Islet of Langerhans (tissue), 1 donor: ENCODE measurements at regions not wholly inside any gene's neighbourhood (a gene's known extent, or its start where the extent isn't known, plus 50 kb on each side); places are given as distances from the start of the nearest gene placed in this dataset.
"Not testable (repeated sequence)": the region's sequence is repeated elsewhere in the genome, so short reads cannot be mapped to it uniquely, and the experiment has no call there.

Source experiments
- FAIRE-seq: peaks from one replicate; lab custom pipeline; 2011; peaks lifted over from hg19 to GRCh38; lab: Jason Lieb, UNC

DNA sequence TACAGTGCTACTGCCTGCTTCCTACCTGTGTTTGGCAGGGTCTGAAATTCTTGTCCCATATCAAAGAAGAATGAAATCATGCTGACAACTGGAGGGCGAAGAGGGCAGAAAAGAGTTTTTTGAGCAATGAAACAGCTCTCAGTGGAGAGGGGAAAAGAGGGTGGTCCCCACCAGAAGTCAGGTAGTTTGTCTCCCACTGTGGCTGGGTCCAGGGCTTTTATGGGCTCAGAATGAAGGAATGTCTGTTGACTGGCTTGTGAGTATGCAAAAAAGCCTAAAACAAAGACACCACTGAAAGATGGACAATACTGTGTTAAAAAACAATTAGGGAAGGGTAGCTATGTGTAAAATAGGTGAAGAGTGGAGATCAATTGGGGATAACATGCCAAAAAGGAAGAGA lies 115.0 kb downstream of the ADAM29 start:
- FAIRE-seq: no peak

DNA sequence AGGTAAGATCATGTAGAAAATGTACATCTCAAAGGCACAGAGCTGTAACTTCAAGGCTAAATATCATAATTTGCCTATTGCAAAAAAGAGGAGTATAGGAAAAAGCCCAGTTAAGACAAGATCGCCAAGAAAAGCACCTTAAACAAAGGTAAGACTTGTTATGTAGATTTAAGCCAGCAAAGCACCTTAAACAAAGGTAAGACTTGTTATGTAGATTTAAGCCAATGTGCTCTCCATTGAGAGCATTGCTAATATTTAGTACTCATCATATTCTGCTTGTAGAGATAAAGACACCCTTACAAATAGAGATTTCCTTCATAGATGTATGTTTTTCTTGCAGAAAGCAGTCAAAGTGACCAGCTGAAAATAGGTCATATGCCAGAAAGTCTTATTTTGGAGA lies 115.8 kb downstream of the ADAM29 start:
- no peak for FAIRE-seq

DNA sequence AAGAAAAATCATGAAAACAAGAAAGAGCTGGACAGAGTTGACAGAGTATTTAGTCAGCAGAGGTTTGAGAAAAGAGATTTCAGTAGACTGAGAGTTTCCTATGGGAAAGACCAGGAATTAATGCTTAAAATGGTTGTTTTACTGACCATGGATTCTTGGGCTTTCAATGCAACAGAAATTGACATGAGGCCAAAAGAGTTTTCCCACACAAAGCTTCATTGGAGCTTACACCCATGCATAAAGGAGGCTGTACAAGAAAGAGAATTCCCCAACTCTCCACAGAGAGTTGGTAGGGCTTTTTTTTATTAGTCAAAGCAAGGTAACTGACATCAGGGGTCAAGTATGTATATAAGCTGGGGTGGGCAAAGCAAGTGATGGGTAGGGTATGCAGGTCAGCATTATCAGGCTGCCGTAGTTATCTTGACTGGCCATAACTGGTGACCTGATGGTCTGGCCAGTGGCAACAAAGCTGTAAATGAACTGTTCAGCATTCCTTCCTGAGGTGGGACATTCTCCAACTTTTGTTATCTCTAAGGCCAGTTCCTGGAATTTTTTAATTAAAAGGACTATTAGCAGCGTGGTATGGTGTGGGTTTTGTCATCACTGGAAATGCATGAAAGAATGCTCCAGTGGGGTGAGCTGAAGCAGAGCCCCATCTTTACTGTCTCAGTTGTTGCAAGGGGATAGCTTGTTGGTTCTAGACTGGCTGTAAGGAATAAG lies 117.0 kb downstream of the ADAM29 start:
- FAIRE-seq: no peak

DNA sequence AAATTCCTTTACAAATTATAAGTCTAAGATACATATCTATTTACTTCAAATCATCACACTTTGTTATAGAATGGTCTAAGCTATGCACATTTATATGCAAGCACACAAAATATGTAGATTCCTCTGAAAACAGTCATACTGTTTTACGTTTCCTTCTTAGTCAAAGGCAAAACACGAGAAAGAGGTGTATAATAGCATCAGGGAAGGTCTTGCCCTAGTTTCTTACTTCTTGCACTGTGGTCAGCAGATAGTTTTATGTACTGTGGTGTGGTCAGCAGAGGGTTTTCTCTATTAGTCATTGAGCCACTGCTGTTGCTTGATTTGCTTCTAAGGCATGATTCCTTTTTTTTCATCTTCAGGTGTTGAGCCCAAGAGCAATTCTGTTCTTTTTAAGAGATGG lies 117.7 kb downstream of the ADAM29 start:
- FAIRE-seq: no peak

DNA sequence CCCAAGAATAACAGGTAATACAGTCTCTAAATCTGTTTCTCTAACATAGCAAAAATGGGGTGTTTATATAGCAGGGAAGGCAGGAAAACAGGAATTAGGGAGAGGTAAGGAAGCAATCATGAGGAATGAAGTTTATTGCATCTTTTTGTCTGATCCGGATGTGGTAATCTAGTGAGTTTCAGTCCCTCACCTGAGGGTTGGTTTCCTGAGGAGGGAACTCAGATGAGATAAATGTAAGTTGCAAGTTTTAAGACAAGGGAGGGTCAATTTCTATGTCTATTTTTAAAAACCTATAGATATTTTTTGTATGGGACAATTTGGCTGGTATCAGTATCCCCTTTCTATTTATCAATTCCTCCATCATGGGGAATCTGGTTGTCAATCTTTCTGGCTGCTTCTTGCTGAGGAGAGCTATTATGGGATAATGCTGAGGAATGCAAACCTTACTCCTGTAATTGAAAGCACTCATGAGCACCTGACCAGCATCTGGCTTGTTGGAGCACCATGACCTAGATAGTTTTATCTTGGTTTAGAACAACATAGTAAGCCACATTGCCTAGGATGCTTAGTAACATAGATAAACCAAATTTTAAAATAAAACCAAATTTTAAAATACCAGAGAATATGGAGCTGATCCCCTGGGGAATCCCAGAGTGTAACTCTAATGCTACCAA lies 130.1 kb downstream of the ADAM29 start:
- FAIRE-seq: no peak

DNA sequence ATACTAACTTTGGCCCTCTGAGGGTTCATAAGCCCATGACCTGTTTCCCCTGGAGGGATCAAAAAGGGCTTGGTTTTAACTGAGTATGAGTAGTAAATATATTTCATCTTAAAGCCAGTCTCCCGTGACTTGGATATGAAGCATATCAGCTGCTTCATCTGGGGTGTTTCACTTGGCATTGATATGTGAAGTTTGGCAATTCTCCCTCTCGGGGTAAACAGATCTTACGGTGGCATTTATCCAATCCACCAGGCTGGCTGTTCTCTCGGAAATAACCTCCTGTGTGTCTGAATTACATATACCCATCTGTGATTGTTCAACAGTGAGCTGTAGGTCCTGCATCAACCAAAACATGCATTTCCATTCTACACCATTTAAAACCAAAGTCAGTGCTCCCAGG lies 130.7 kb downstream of the ADAM29 start:
- no peak for FAIRE-seq

DNA sequence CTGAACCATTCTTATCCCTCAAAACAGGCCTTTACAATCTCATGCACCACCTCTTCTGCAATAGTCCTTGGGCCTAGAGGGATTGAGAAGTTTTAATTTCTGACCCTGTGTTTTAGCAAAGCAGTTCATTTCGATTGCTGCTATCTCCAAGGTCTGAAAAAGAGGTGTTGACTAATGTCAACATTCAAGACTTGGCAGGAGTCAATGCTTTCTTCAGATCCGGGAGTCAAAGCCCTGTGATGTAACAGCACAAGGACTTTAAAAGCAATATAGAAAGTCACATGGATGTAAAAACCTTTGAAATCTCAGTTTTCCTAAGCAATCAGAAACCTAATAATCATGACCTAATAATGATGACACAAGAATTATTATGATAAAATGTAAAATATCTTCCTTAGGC lies 133.8 kb downstream of the ADAM29 start:
- no peak for FAIRE-seq

DNA sequence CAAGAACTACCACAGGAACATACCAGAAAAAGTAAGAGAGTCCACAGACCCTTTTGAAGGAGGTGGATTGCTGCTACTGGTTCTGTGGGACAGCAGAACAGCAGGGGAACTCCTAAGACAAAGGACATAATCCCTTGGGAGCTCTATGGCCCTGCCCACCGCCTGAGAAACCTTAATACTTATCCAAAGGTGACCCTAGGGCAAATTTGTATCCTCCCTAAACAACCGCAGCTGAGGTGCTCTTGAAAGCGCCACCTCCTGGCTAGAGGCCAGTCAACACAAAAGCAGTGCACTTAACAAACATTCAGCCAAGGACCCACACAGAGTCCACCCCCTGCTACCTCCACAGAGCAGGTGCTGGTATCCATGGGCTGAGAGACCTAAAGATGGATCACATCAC lies 136.8 kb downstream of the ADAM29 start:
- FAIRE-seq: no peak

DNA sequence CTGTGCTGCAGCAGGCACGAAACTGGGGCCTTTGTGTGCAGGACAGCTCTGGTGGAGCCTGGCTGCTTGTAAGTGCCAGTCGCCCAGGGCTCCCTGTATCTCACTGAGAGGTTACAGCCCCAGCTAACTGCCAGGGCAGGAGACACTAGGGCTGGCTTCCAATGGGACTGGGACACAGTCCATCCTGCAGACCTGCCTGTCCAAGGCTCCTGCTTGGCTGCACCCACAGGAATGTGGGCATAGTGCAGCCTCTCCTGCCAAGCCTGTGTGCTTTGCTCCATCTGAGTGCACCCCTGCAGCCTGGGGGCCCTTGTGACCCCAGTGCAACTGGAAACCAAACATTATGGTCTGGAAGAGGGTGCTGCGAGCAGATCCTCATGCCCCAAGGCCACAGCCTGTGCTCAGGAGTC lies 144.0 kb downstream of the ADAM29 start:
- no peak for FAIRE-seq

DNA sequence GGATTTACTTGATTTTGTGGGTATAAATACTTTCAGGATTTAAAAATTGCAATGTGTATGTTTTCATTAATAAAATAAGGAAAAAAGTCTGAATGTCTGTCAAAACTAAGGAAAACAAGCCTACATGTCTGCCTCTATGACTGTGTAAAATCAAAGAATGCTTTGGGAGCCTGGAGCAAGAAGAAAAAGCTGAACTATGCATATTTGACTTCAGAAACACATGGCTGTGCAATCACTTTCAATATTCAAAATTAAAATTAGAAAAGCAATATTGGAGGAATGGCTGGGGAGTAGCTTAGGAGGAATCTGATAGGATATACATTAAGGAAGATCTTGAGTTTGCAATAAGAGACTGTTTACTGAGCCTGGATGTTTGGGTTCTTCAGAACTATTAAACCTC lies 147.1 kb downstream of the ADAM29 start:
- FAIRE-seq: no peak

DNA sequence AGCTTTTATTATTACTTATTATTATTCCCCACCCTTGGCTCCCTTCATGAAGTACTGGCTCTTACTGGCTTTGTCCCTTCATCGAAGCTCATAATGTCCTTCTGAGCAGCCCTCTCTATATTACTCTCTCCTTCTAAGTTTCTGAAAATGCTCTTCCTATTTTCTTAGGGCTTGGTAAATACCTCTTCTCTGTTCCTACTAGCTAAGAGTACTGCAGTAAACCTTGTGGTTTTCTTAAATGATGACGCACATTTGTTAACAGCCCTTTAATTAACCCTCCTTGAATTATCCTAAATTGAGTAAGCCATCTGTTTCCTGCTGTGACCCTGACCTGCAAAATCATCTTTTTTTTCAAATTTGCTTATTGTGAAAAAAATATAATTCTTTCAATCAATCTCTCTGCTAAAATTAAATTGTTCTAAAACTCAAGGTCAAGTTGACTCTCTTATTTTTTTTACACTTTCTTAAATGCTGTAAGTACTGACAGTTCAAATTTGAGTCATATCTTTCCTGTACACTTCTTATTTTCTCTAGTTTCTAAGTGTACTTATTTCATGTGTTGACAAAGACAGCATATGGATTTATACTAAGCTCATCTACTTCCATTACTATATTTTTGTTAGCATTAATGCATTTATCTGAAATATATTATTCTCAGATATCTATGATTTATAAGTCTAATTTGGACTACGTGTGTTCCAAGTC lies 148.9 kb downstream of the ADAM29 start:
- no peak for FAIRE-seq

DNA sequence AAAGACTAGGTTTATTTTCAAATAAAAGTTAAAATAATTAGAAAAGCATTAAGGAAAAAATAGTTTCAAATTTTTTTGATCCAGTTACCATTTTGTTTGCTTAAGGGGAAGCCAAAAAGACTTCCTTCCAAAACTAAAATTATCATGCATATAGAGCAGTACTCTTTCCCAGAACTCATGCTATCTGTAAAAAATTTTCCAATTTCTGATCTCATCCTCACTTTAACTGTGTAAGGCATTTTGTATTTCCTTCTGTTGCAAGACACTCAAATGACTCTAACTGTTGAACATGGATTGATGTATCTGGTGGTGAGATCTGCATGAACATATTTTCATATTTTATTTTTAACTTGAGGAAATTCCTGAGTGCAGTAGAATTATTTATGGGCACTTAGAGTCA lies 150.1 kb downstream of the ADAM29 start:
- no peak for FAIRE-seq

DNA sequence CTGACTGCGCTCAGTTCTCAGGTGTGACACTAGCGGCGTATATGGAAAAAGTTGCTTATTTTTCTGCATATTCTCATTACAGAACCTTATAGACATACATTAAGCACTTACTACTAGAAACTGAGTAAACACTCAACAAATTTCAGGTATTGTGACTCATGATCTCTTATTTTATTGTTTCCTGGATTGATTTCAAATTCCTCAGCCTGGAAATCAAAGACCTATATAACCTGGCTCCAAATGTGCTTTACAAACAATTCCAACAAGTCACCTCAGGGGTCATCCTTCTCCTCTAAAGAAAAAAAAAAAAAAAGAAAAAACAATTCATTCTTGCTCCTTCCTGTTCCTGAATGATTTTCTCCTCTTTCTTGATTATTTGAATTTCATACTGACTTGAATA lies 152.3 kb downstream of the ADAM29 start:
- no peak for FAIRE-seq

DNA sequence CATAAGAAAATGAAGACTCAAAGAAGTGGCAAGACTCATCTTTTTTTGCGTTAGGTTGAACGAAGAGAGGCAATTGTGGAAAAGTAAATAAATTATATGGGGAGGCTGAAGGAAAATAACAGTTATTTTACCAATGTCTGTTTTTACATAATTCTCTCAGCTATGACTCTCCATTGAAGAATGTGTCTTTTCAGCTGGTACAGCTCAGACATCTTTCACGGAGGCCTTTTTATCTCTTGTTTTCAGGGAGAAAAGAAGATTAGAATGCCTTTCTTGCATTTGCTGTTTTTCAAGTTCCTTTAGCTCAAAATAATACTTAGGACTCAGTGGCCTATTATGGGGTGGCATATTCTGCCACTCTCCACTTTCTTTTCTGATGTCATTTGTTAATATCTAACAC lies 153.0 kb downstream of the ADAM29 start:
- no peak for FAIRE-seq

DNA sequence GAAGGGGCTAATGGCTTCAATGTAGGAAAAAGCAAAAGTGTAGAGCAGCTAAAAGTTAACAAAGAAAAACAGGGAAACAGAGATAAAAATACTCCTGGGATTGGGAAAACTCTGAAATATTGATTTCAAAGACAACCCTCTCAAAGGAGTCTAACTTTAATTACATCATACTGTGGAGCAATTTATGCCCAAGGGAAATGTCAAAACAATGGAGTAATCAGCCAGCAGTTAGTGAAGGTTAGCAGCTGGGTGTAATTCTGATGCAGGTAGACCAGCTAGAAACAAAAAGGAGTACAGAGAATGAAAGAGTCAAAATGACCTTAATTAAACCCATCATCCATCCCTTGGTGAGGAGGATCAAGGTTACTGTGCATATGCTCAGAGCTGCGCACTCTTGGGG lies 169.0 kb downstream of the ADAM29 start:
- FAIRE-seq: no peak

DNA sequence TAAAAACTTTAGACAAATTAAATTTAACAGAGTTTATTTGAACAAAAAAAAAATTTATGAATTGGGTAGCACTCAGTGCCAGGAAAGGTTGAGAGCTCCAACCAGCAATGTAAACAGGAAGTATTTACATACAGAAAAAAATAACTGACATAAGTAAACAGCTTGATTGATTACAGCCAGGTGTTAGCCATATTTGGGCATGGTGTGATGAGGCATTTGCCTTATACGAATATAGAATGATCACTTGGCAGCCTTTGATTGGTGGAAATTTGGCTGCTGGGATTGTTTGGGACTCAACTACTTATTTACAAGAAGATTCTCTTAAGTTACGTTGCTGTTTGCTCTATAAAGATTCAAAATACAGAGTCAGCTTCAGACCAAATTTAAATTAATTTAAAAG lies 172.0 kb downstream of the ADAM29 start:
- no peak for FAIRE-seq

DNA sequence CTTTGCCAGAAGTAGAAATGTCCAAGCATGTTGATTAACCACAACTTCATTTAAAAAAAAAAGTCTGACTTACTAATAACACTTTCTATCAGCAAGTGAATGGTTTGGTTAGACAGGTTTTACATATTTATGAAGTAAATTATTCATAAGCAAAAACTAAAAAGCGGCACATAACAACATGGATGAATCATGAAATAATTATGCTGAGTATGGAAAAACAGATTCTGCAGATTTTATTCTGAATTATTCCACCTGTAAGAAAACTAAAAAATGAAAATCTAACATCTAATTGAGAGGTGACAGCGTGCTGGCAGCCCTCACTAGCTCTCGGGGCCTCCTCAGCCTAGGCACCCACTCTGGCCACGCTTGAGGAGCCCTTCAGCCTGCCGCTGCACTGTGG lies 173.5 kb downstream of the ADAM29 start:
- no peak for FAIRE-seq

DNA sequence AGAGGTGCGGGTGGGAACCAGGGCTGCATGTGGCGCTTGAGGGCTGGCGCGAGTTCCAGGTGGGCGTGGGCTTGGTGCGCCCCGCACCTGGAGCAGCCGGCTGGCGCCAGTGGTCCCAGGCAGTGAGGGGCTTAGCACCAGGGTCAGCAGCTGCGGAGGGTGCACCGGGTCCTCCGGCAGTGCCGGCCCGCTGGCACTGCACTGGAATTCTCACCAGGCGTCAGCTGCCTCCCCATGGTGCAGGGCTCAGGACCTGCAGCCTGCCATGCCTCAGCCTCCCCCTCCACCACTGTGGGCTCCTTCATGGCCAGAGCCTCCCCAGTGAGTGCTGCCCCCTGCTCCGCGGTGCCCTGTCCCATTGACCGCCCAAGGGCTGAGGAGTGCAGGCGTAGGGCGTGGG lies 174.0 kb downstream of the ADAM29 start:
- no peak for FAIRE-seq

DNA sequence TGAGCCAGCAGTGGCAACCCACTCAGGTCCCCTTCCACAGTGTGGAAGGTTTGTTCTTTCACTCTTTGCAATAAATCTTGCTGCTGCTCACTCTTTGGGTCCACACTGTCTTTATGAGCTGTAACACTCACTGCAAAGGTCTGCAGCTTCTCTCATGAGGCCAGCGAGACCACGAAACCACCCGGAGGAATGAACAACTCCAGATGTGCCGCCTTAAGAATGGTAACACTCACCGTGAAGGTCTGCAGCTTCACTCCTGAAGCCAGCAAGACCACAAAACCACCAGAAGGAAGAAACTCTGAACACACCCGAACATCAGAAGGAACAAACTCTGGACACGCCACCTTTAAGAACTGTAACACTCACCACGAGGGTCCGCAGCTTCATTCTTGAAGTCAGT lies 174.9 kb downstream of the ADAM29 start:
- FAIRE-seq: not testable (repeated sequence)

DNA sequence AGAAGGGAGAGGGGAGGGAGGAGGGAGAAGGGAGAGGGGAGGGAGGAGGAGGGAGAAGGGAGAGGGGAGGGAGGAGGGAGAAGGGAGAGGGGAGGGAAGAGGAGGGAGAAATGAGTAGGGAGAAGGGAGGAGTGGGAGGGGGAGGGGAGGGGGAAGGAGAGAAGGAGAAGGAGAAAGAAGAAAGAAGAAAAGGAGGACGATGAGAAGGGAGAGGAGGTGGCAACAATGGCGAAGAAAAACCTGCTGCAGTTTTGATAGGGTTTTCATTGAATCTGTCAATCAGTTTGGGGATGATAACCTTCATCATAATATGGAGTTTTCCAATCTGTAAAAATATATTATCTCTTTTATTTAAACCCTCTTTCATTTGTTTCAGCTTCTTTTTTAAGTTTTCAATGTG lies 185.2 kb downstream of the ADAM29 start:
- no peak for FAIRE-seq

DNA sequence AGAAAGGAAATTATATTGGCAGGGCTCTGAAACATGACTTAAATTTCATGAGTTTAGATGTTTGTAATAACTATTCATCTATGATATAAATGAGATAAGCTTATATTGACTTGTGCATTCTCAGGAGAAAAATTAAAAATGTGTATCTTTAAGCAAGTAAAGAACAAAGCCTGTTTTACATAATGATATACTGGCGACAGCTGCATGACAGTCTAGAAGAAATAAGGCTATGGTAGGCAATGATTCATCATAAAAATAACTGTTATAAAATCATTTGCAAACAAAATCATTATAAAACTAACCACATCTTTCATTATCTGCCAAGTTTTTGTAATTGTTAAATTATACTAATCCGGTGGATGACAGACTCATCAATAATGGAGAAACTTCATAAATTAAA lies 188.1 kb downstream of the ADAM29 start:
- FAIRE-seq: no peak

DNA sequence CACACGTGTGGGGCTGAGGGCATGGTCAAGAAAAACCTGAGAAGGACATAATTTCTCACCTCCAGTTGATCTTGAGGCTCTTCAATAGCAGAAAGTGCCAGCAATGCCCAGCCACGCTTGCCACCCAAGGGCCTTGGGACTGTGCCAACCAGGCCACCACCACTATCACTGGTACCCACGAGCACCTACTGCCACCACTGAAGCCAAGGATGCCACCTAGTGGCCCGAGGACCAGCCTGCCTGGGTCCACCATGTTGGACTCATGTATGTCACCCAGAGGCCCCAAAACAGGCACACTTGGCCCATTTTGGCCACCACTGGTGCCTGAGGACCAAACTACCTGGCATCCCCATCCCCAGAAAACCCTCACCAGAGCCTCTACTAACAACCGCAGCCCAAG lies 191.8 kb downstream of the ADAM29 start:
- no peak for FAIRE-seq

DNA sequence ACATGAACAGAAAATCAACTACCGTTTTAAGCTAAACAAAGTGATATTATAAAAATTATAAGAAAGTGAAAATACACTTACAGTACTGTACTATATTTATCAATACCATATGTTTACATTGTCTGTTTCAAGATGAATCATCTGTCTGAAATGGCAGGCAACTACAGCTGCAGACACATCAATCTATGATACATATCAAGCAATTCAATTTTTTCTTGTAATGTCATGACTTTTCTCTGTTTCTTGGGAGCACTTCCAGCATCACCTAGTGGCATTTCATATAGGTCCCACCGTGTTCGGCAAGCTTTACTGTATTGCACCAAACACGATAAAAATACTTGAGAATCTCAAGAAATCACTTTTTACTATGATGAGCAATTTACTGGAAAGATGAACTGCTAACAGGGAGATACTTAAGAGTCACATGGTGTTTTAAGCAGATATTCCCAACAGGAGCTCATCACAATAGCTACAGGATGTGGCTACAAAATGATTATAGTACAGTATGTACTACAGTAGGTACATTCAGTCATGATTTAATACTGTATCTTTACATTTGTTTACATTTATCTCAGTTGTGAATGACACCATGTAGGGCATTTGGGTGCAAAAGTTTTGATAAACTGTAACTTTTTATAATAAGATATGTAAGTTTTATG lies 207.4 kb downstream of the ADAM29 start:
- FAIRE-seq: no peak
